HCT116 (cell line): ENCODE measurements at regions not wholly inside any gene's neighbourhood (a gene's known extent, or its start where the extent isn't known, plus 50 kb on each side); places are given as distances from the start of the nearest gene placed in this dataset.

ENCODE experiments used
- ATAC-seq: fragments of 200-7000 bp; cut with Tn5 transposase; 2 replicates; pipeline ENCODE4 v1.9.1; 2020; ENCODE audit warnings: mild to moderate bottlenecking, moderate library complexity
- BruUV-seq: library from RNA; stranded (reverse); fragments of 400-500 nt; replicated peaks from 2 replicates; lab custom pipeline; 2021; lab: Mats Ljungman, UMichigan
- CTCF ChIA-PET: fragments of 300-600 bp; sonication (Branson Sonifier 250); formaldehyde crosslinking; loops from one replicate; lab custom pipeline; 2021; ENCODE audit warnings: antibody characterized with exemption; lab: Charles Lee
- POLR2A ChIA-PET: fragments of 300-600, 350-600 bp; sonication (Branson Sonifier 250); formaldehyde crosslinking; loops from one replicate; lab custom pipeline; 2021; ENCODE audit warnings: antibody characterized with exemption; lab: Charles Lee
- RAD21 ChIA-PET, 2 experiments: fragments of 300-600 bp; sonication (Branson Sonifier 250); formaldehyde crosslinking; loops; one replicate each; lab custom pipeline; 2023; ENCODE audit warnings: low total read pairs in 2 of 2; ENCODE audit not compliant: uncharacterized antibody in 2 of 2, unreplicated experiment in 2 of 2, low non-redundant PET in 1 of 2; lab: Charles Lee
- DNase-seq: peaks from one replicate; pipeline ENCODE4 v3.0.0-alpha.2; 2010; ENCODE audit warnings: low read depth, low spot score
- H2AFZ ChIP-seq: fragments of 200-600 bp; shearing (Covaris generic), sonication (generic); 2 replicates; pipeline ENCODE4 v1.6.1; 2017; ENCODE audit warnings: low read depth, mixed run types, mixed read lengths, antibody characterized with exemption, low read length; ENCODE audit not compliant: poor library complexity, severe bottlenecking
- H3K27ac ChIP-seq: 2 replicates; pipeline ENCODE4 v1.5.1; 2012; ENCODE audit warnings: low read depth, low read length
- H3K27me3 ChIP-seq: fragments of 200-600 bp; sonication (generic); 2 replicates; pipeline ENCODE4 v1.6.1; 2016; ENCODE audit warnings: mixed run types, low read length, mixed read lengths; ENCODE audit not compliant: insufficient read depth
- H3K36me3 ChIP-seq, 2 experiments: fragments of 200-500 bp in 1 of 2; fragments of 200-600 bp in 1 of 2; sonication (Bioruptor generic) in 1 of 2; sonication (generic) in 1 of 2; 2 replicates each; pipeline versions ENCODE4 v1.5.1 to v1.6.1; 2014 to 2016; ENCODE audit warnings: low read length in 2 of 2, inconsistent platforms in 1 of 2, mixed read lengths in 1 of 2, mixed run types in 1 of 2; ENCODE audit not compliant: insufficient read depth in 2 of 2, control insufficient read depth in 1 of 2
- H3K4me1 ChIP-seq, 2 experiments: fragments of 200-600 bp in 1 of 2; sonication (generic) in 1 of 2; 2 replicates each; pipeline versions ENCODE4 v1.5.1 to v1.6.1; 2012 to 2017; ENCODE audit warnings: low read length in 2 of 2, inconsistent platforms in 1 of 2, mild to moderate bottlenecking in 1 of 2, mixed read lengths in 1 of 2, mixed run types in 1 of 2, moderate library complexity in 1 of 2; ENCODE audit not compliant: insufficient read depth in 2 of 2, control insufficient read depth in 1 of 2
- H3K4me2 ChIP-seq: fragments of 200-600 bp; sonication (generic); 2 replicates; pipeline ENCODE4 v1.6.1; 2017; ENCODE audit warnings: mixed run types, low read length, mixed read lengths
- H3K4me3 ChIP-seq, 2 experiments: fragments of 200-600 bp in 1 of 2; sonication (generic) in 1 of 2; replicated peaks in 1 of 2; 2 replicates each; pipeline ENCODE4 v1.5.1; 2011 to 2016; ENCODE audit warnings: low read length in 2 of 2, control low read depth in 1 of 2, low read depth in 1 of 2, mild to moderate bottlenecking in 1 of 2, mixed read lengths in 1 of 2, mixed run types in 1 of 2
- H3K79me2 ChIP-seq: fragments of 200-600 bp; sonication (generic); 2 replicates; pipeline ENCODE4 v1.6.1; 2017; ENCODE audit warnings: mild to moderate bottlenecking, mixed run types, low read length, moderate library complexity, mixed read lengths; ENCODE audit not compliant: insufficient read depth
- H3K9ac ChIP-seq: fragments of 200-600 bp; sonication (generic); 2 replicates; pipeline ENCODE4 v1.6.1; 2016; ENCODE audit warnings: low read length, mixed read lengths
- H3K9me2 ChIP-seq: fragments of 200-600 bp; sonication (generic), shearing (Covaris generic); 2 replicates; pipeline ENCODE4 v1.6.1; 2017; ENCODE audit warnings: mixed run types, mild to moderate bottlenecking, moderate library complexity; ENCODE audit not compliant: insufficient read depth
- H3K9me3 ChIP-seq, 2 experiments: fragments of 200-500 bp in 1 of 2; fragments of 200-600 bp in 1 of 2; sonication (Bioruptor generic) in 1 of 2; sonication (generic) in 1 of 2; 2 replicates each; pipeline ENCODE4 v1.6.1; 2014 to 2017; ENCODE audit warnings: low read length in 2 of 2, mixed read lengths in 2 of 2, inconsistent platforms in 1 of 2, low read depth in 1 of 2, mild to moderate bottlenecking in 1 of 2, mixed run types in 1 of 2, moderate library complexity in 1 of 2; ENCODE audit not compliant: control insufficient read depth in 1 of 2, insufficient read depth in 1 of 2
- H4K20me1 ChIP-seq: fragments of 200-600 bp; sonication (generic), shearing (Covaris generic); 2 replicates; pipeline ENCODE4 v1.6.1; 2017; ENCODE audit warnings: mixed run types, mild to moderate bottlenecking, moderate library complexity; ENCODE audit not compliant: insufficient read depth
- CEBPB ChIP-seq: IDR thresholded peaks from 2 replicates; pipeline ENCODE4 v1.6.1; 2012; ENCODE audit warnings: low read depth
- CTCF ChIP-seq, 3 experiments: fragments of 200-600 bp in 1 of 3; sonication (generic) in 1 of 3; IDR thresholded peaks in 2 of 3; conservative IDR thresholded peaks in 1 of 3; 2 replicates each; pipeline ENCODE4 v1.5.1; 2012 to 2017; ENCODE audit warnings: low read depth in 2 of 3, low read length in 2 of 3, antibody characterized with exemption in 1 of 3, borderline replicate concordance in 1 of 3, control low read depth in 1 of 3, mild to moderate bottlenecking in 1 of 3, mixed read lengths in 1 of 3, mixed run types in 1 of 3, moderate library complexity in 1 of 3; ENCODE audit not compliant: insufficient read depth in 1 of 3
- ELF1 ChIP-seq: IDR thresholded peaks from 2 replicates; pipeline ENCODE4 v1.6.1; 2012; ENCODE audit warnings: low read depth, borderline replicate concordance
- FOSL1 ChIP-seq: IDR thresholded peaks from 2 replicates; pipeline ENCODE4 v1.6.1; 2012; ENCODE audit warnings: low read depth
- JUND ChIP-seq: IDR thresholded peaks from 2 replicates; pipeline ENCODE4 v1.6.1; 2012
- POLR2A ChIP-seq: IDR thresholded peaks from 2 replicates; pipeline ENCODE4 v1.7.0; 2011; ENCODE audit warnings: borderline replicate concordance; ENCODE audit not compliant: insufficient read depth, insufficient read length; ENCODE audit errors: extremely low read depth
- POLR2AphosphoS5 ChIP-seq: IDR thresholded peaks from 2 replicates; pipeline ENCODE4 v1.6.1; 2011; ENCODE audit warnings: mild to moderate bottlenecking, low read depth, low read length, moderate library complexity
- RAD21 ChIP-seq: IDR thresholded peaks from 2 replicates; pipeline ENCODE4 v1.6.1; 2012; ENCODE audit warnings: low read depth, mild to moderate bottlenecking
- SIN3A ChIP-seq: IDR thresholded peaks from 2 replicates; pipeline ENCODE4 v1.6.1; 2012; ENCODE audit warnings: low read depth
- SP1 ChIP-seq: IDR thresholded peaks from 2 replicates; pipeline ENCODE4 v1.6.1; 2012; ENCODE audit warnings: low read depth
- TCF7L2 ChIP-seq: IDR thresholded peaks from 2 replicates; pipeline ENCODE4 v1.7.0; 2011; ENCODE audit warnings: borderline replicate concordance, inconsistent platforms; ENCODE audit not compliant: insufficient read depth, insufficient read length; ENCODE audit errors: extremely low read depth
- ZBTB33 ChIP-seq: IDR thresholded peaks from 2 replicates; pipeline ENCODE4 v1.6.1; 2011; ENCODE audit warnings: mild to moderate bottlenecking, low read length, moderate library complexity; ENCODE audit not compliant: insufficient replicate concordance; ENCODE audit errors: extremely low read depth
- ZFX ChIP-seq: fragments of 450-650 bp; IDR thresholded peaks from 2 replicates; pipeline ENCODE4 v1.6.1; 2017
- intact Hi-C: fragments of 100-400 bp; cut with micrococcal nuclease; formaldehyde crosslinking; loops from 2 replicates; pipeline ENCODE4 v1.10.0; 2022
- TF ChIP-seq, protein P1 (sequence below): IDR thresholded peaks from 2 replicates; pipeline ENCODE4 v1.6.1; 2012
- TF ChIP-seq, protein P2 (sequence below): IDR thresholded peaks from 2 replicates; pipeline ENCODE4 v1.6.1; 2012; ENCODE audit warnings: low read depth

GRCh38 chr20:20820104-20820503 is 107.7 kb upstream of the RALGAPA2 start:
- Histone ChIP-seq H3K36me3 (no peaks in the 10 kb centered on the region), H3K79me2 (no peaks in the 10 kb centered on the region), H3K9ac (no peak overlapping the region), H3K27me3 (peaks cover 4% of the 10 kb centered on the region; the same call in 1 of the 2 replicates), H3K27ac (no peak overlapping the region), H2AFZ (peak overlapping the region; percentile 38), H4K20me1 (no peaks in the 10 kb centered on the region), H3K4me2 (no peak overlapping the region), H3K4me1 (0 out of 4 replicates have a peak, but pooled peaks cover 0 to 4% of the 10 kb centered on the region in 2 experiments), H3K9me3 (no peaks in the 10 kb centered on the region), H3K9me2 (no peaks in the 10 kb centered on the region), H3K4me3 (no peak overlapping the region)
- POLR2A ChIA-PET = no interaction called here
- intact Hi-C loops = loop anchor here (10.0 kb wide), 1 partner anchor 225 kb away; no protein-coding TSS in a partner anchor
- peak; percentile 85 for ATAC-seq
- RAD21 ChIA-PET = no interaction called here
- no TSS peak for BruUV-seq
- peak; percentile 34 for DNase-seq
- CTCF ChIA-PET = interaction anchor here (1.0 to 1.3 kb wide), 5 partner anchors 58 to 226 kb away, joined by 3 to 5 read pairs (median 3); no protein-coding TSS in a partner anchor
- TF ChIP-seq ZBTB33 (no peak), ELF1 (no peak), JUND (no peak), ZFX (no peak), CTCF (IDR thresholded peaks at IDR 0.05 in 2 of 3, conservative IDR thresholded peaks at IDR 0.05 in 1 of 3; ENCODE audit: borderline replicate concordance in 1 of 3, insufficient read depth in 1 of 3, low read depth in 2 of 3, low read length in 2 of 3) (peak in 2 of 3 experiments; percentile 57 to 61; a peak in 4 of 6 replicates), CEBPB (no peak), SP1 (no peak), FOSL1 (no peak), RAD21 (0 out of 2 replicates have a peak, but pooled peaks have one; percentile 21), SIN3A (no peak), POLR2AphosphoS5 (no peak), TCF7L2 (no peak), POLR2A (no peak)
- TF ChIP-seq, protein P1, sequence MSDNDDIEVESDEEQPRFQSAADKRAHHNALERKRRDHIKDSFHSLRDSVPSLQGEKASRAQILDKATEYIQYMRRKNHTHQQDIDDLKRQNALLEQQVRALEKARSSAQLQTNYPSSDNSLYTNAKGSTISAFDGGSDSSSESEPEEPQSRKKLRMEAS = no peak
- TF ChIP-seq, protein P2, sequence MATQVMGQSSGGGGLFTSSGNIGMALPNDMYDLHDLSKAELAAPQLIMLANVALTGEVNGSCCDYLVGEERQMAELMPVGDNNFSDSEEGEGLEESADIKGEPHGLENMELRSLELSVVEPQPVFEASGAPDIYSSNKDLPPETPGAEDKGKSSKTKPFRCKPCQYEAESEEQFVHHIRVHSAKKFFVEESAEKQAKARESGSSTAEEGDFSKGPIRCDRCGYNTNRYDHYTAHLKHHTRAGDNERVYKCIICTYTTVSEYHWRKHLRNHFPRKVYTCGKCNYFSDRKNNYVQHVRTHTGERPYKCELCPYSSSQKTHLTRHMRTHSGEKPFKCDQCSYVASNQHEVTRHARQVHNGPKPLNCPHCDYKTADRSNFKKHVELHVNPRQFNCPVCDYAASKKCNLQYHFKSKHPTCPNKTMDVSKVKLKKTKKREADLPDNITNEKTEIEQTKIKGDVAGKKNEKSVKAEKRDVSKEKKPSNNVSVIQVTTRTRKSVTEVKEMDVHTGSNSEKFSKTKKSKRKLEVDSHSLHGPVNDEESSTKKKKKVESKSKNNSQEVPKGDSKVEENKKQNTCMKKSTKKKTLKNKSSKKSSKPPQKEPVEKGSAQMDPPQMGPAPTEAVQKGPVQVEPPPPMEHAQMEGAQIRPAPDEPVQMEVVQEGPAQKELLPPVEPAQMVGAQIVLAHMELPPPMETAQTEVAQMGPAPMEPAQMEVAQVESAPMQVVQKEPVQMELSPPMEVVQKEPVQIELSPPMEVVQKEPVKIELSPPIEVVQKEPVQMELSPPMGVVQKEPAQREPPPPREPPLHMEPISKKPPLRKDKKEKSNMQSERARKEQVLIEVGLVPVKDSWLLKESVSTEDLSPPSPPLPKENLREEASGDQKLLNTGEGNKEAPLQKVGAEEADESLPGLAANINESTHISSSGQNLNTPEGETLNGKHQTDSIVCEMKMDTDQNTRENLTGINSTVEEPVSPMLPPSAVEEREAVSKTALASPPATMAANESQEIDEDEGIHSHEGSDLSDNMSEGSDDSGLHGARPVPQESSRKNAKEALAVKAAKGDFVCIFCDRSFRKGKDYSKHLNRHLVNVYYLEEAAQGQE = no peak
